Heart right ventricle (tissue), 16 donors: ENCODE measurements at regions not wholly inside any gene's neighbourhood (a gene's known extent, or its start where the extent isn't known, plus 50 kb on each side); places are given as distances from the start of the nearest gene placed in this dataset.

Experiments used
- ATAC-seq, 8 donors: fragments of 200-7000 bp; cut with Tn5 transposase; one replicate each; pipeline ENCODE4 v1.9.1; 2020; ENCODE audit warnings: mild to moderate bottlenecking in 8 of 8, moderate library complexity in 8 of 8, moderate number of reproducible peaks in 1 of 8
- DNase-seq, 2 donors: peaks; one replicate each; pipeline ENCODE4 v3.0.0-alpha.2; 2020
- H3K27ac ChIP-seq, 10 donors: fragments of 200-600 bp; sonication (generic) in 2 of 10; one replicate each; pipeline versions ENCODE4 v1.5.0 to v1.8.0; 2020 to 2022; ENCODE audit warnings: mild to moderate bottlenecking in 3 of 10
- H3K27me3 ChIP-seq, 7 donors: fragments of 200-600 bp; one replicate each; pipeline ENCODE4 v1.8.0; 2021 to 2022; ENCODE audit warnings: mild to moderate bottlenecking in 2 of 7
- H3K36me3 ChIP-seq, 9 donors: fragments of 200-600 bp; sonication (generic) in 1 of 9; one replicate each; pipeline versions ENCODE4 v1.5.0 to v1.8.0; 2020 to 2022; ENCODE audit warnings: mild to moderate bottlenecking in 2 of 9
- H3K4me1 ChIP-seq, 9 donors: fragments of 200-600 bp; sonication (generic) in 1 of 9; one replicate each; pipeline versions ENCODE4 v1.5.0 to v1.8.0; 2020 to 2022; ENCODE audit warnings: mild to moderate bottlenecking in 4 of 9
- H3K4me3 ChIP-seq, 10 donors: fragments of 200-600 bp; sonication (generic) in 2 of 10; one replicate each; pipeline versions ENCODE4 v1.5.0 to v1.8.0; 2020 to 2022; ENCODE audit warnings: mild to moderate bottlenecking in 7 of 10, moderate library complexity in 2 of 10
- H3K9me3 ChIP-seq, 11 donors: fragments of 200-600 bp in 10 of 11; sonication (generic) in 2 of 11; one replicate each; pipeline versions ENCODE4 v1.5.0 to v1.8.0; 2013 to 2022; ENCODE audit warnings: mild to moderate bottlenecking in 2 of 11, control low read depth in 1 of 11, moderate library complexity in 1 of 11
- WGBS, 2 donors: extraction: QIAGEN DNeasy Blood & Tissue Kit; methylation state at CpG; one replicate each; pipeline ENCODE4 v1.1.7; 2013; ENCODE audit warnings: inconsistent platforms in 1 of 2; 5-methylcytosine and 5-hydroxymethylcytosine counted together
- intact Hi-C, 10 donors: fragments of 100-400 bp; cut with DNase I; formaldehyde crosslinking; loops; one replicate each; pipeline versions ENCODE4 v1.11.1 to v1.14.2; 2022
- TF ChIP-seq, protein P1 (sequence below), 9 donors: fragments of 200-600 bp; sonication (generic) in 2 of 9; IDR thresholded peaks; one replicate each; pipeline versions ENCODE4 v1.5.0 to v1.8.0; 2021 to 2022; ENCODE audit warnings: antibody characterized with exemption in 9 of 9, mild to moderate bottlenecking in 5 of 9, moderate library complexity in 1 of 9
- donor health status: Arrhythmogenic right ventricular cardiomyopathy.
- donor health status: ischemic (EF 13 %, LVEDD 7.1; RV severe dilation, severe dysfunction).
- donor health status: healthy with polysubstance abuse.
- donor health status: DM: no; HTN: yes; CAD: no.
- donor health status: DM: no; HTN: no; CAD: no.
- donor health status: ischemic (EF 25% LVEDD 6.9; RV normal size, moderate dysfunction).
- donor health status: ischemic (EF 25% LVEDD 5.7; RV mildly dilated, moderate dysfunction).
- donor health status: healthy.
- donor health status: DM: yes; HTN: yes; CAD: no.
- donor health status: Ischemic cardiomyopathy.
- donor health status: ischemic (EF 35%, LVEDD 5.7; RV mildly dilated, moderate dysfunction).
- donor health status: nonischemic (EF 11% LVEDD 7.7; RV severe dilation, severe dysfunction).
- donor health status: DM: yes; HTN: yes; CAD: no.
- donor health status: PGD.
- donor health status: ischemic (EF 29% LVEDD 5.4; RV normal size, mild dysfunction).
- donor health status: nonischemic (EF 23%, LVEDD 6.1; RV moderate dilation, normal function).

DNA sequence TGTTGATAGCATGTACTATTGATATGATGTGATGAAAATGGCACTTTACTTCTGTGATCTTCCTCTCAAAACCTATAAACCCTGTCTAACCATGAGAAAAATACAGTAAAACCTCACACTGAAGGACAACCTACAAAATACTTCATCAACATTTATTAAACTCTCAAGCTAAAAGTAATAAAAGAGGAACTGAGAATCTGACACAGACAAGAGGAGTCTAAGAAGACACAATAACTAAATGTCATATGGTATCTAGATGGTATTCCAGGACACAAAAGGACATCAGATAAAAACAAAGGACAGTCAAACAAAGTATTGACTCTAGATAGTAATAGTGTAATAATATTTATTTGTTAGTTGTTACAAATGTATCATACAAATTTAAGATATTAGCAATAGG, 655.3 kb downstream of the SH3BGRL start:
- Histone ChIP-seq H3K27ac (no peak overlapping the region), H3K36me3 (no peaks in the 10 kb centered on the region), H3K4me1 (no peaks in the 10 kb centered on the region), H3K9me3 (peaks cover 0 to 23% (median 0%) of the 10 kb centered on the region in 11 donors), H3K27me3 (no peaks in the 10 kb centered on the region), H3K4me3 (no peak overlapping the region)
- TF ChIP-seq, protein P1, sequence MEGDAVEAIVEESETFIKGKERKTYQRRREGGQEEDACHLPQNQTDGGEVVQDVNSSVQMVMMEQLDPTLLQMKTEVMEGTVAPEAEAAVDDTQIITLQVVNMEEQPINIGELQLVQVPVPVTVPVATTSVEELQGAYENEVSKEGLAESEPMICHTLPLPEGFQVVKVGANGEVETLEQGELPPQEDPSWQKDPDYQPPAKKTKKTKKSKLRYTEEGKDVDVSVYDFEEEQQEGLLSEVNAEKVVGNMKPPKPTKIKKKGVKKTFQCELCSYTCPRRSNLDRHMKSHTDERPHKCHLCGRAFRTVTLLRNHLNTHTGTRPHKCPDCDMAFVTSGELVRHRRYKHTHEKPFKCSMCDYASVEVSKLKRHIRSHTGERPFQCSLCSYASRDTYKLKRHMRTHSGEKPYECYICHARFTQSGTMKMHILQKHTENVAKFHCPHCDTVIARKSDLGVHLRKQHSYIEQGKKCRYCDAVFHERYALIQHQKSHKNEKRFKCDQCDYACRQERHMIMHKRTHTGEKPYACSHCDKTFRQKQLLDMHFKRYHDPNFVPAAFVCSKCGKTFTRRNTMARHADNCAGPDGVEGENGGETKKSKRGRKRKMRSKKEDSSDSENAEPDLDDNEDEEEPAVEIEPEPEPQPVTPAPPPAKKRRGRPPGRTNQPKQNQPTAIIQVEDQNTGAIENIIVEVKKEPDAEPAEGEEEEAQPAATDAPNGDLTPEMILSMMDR (IDR thresholded peaks at IDR 0.05): no peak
- intact Hi-C loops: no loop called here
- DNase-seq (no peak), ATAC-seq (no peak)

DNA sequence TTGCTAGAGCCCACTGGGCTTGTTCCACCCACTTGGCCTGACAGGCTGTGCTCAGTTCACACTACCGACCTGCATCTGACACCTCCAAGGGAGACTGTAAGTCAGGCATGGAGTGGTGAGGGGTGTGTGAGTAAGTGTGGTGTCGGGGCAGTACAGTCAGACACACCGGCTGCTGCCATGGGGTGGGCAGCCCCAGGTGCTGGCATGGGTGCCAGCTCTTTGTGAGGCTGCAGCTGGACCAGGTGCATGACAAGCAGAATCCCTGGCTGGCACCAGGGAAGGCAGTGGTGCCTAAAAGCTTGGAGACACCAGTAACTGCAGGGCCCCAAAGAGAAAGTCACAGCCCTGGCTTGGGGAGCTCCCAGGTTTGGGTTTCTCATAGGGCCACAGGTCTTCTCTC, 665.0 kb downstream of the SH3BGRL start:
- no peak overlapping the region for H3K4me3 ChIP-seq
- TF ChIP-seq, protein P1 (IDR thresholded peaks at IDR 0.05): no peak
- DNase-seq (no peak), ATAC-seq (no peak)
- 76 to 81% methylated on average over 3 of the region's 3 CpGs for WGBS, 2 donors
- intact Hi-C loops: no loop called here
- H3K36me3 ChIP-seq: no peaks in the 10 kb centered on the region
- no peaks in the 10 kb centered on the region for H3K4me1 ChIP-seq
- H3K9me3 ChIP-seq: peaks cover 0 to 43% (median 0%) of the 10 kb centered on the region in 11 donors
- no peak overlapping the region for H3K27ac ChIP-seq
- no peaks in the 10 kb centered on the region for H3K27me3 ChIP-seq

DNA sequence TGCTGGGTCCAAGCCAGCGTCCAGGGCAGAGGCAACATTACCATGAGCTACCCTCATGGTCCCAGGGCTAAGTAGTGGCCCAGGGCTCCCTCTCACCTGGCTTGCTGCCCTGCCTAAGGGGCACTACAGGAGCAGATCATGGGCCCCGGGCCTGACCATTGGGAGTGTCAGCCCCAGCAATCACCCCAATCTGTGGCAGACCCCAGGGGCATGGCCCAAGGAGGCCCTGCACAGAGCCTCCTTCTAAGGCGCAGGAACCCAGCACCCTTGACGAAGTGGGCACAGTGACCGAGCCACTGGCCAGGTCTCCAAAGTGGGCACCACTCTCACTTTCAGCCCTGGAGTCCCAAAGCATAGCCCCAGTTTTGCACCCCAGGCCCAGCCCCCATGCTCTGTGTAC, 667.1 kb downstream of the SH3BGRL start:
- TF ChIP-seq, protein P1 (IDR thresholded peaks at IDR 0.05): no peak
- H3K27me3 ChIP-seq: no peaks in the 10 kb centered on the region
- no peaks in the 10 kb centered on the region for H3K4me1 ChIP-seq
- no peak overlapping the region for H3K4me3 ChIP-seq
- no peaks in the 10 kb centered on the region for H3K36me3 ChIP-seq
- WGBS, 2 donors: 75 to 80% methylated on average over 2 to 5 of the region's 5 CpGs
- DNase-seq: no peak
- H3K27ac ChIP-seq: no peak overlapping the region
- peaks cover 0 to 57% (median 0%) of the 10 kb centered on the region in 11 donors for H3K9me3 ChIP-seq
- no peak for ATAC-seq
- intact Hi-C loops: no loop called here

DNA sequence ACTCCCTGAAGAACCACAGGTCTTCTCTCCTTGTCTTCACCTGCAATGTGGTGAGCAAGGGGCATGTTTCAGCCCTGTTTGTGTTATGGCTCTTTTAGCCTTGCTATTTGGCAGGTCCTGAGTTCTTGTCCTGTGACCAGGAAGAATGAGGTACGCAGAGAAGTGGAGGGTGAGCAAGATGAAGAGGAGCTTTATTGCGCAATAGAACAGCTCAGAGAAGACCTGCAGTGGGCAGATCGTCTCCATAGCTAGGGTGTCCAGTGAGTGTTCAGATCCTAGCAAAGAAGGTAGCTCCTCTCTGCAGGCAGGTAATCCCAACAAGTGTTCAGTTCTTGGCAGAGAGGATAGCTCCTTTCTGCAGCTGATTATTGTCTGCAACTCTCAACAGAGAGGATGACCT, 672.9 kb downstream of the SH3BGRL start:
- peaks cover 0 to 38% (median 0%) of the 10 kb centered on the region in 11 donors for H3K9me3 ChIP-seq
- no peaks in the 10 kb centered on the region for H3K27me3 ChIP-seq
- no peaks in the 10 kb centered on the region for H3K4me1 ChIP-seq
- DNase-seq (no peak), ATAC-seq (no peak)
- TF ChIP-seq, protein P1 (IDR thresholded peaks at IDR 0.05): no peak
- no peaks in the 10 kb centered on the region for H3K36me3 ChIP-seq
- intact Hi-C loops: no loop called here
- no peak overlapping the region for H3K4me3 ChIP-seq
- no peak overlapping the region for H3K27ac ChIP-seq
- WGBS, 2 donors: 84 to 87% methylated on average over 3 of the region's 3 CpGs

DNA sequence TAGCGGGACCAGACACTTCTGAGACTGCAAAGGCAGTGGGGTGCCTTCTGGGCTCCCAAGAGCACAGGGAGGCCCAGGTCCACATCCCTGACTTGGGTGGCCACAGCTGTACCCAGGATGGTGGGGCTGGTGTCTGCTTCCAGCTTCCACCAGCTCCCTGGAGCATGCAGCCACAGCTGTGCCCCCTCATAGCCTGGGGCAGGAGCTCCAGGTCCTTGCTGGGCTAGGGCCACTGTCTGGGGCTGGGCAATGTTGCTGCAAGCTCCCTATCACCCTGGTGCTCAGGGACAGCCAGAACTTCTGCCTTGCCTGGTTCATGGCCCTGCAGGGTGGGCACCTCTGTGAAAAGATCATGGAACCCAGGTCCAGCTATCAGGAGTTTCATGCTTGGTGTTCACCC, 673.9 kb downstream of the SH3BGRL start:
- 86 to 94% methylated on average over 1 of the region's 1 CpG for WGBS, 2 donors
- Histone ChIP-seq H3K4me1 (no peaks in the 10 kb centered on the region), H3K4me3 (no peak overlapping the region), H3K9me3 (peaks cover 0 to 34% (median 0%) of the 10 kb centered on the region in 11 donors), H3K27ac (no peak overlapping the region), H3K36me3 (no peaks in the 10 kb centered on the region), H3K27me3 (no peaks in the 10 kb centered on the region)
- DNase-seq (no peak), ATAC-seq (no peak)
- TF ChIP-seq, protein P1 (IDR thresholded peaks at IDR 0.05): no peak
- intact Hi-C loops: no loop called here
